ENCODE measurements at regions not wholly inside any gene's neighbourhood (a gene's known extent, or its start where the extent isn't known, plus 50 kb on each side); places are given as distances from the start of the nearest gene placed in this dataset.

DNA sequence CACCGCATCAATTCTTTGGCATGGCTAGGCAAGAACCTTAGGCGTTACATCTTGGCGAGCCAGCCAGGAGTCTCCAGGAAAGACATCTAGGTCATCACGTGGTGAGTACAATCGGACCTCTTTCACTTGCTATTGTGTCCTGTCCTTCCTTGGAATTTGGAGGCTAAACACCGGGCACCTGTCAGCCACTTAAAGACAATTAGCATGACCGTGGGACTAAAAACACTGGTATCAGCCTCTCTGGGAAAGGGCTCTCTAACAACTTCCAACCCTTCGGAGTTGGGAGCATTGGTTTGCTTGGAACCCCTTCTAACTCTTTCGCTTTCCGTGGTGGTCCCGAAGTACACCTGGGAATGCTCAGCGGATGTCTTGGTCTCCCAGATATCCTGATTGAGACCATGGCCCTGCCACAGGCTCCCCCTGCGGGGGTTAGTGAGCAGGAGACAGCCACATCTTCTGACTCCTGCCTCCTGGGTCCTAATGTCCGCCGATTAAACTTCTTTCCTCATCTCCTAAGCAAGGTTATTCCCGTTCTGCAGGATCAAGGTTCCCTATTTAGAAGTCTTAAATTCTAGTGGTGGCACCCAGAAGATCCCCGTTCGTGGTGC, 971.7 kb downstream of the FSCB start:
- 91% methylated on average over 13 of the region's 18 CpGs for WGBS (ENCODE audit: insufficient coverage)
- H3K9me3 Mint-ChIP-seq = peaks cover 17 to 22% (median 17%) of the 10 kb centered on the region in 3 donors

DNA sequence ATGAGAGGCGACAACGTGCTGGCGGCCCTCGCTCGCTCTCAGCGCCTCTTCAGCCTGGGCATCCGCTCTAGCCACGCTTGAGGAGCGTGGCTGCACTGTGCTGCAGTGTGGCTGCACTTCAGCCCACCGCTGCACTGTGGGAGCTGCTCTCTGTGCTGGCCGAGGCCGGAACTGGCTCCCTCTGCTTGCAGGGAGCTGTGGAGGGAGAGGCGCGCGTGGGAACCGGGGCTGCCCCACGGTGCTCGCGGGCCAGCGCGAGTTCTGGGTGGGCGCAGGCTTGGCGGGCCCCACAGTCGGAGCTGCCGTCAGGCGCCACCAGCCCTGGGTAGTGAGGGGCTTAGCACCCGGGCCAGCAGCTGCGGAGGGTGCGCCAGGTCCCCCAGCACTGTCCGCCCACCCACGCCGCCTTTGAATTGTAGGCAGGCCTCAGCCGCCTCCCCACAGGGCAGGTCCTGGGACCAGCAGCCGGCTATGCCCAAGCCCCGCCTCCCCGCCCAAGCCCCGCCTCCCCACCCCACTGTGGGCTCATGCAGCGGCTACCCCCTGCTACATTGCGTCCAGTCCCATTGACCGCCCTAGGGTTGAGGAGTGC, 974.2 kb downstream of the FSCB start:
- Histone ChIP-seq H3K36me3 (ENCODE audit: control insufficient read depth in 2 of 2, extremely low read depth in 1 of 2, insufficient read depth in 1 of 2, low read length in 1 of 2) (no peaks in the 10 kb centered on the region), H3K27ac (ENCODE audit: low read length) (no peak overlapping the region), H3K4me1 (ENCODE audit: control insufficient read depth in 1 of 2, extremely low read depth in 1 of 2, insufficient read depth in 2 of 2, low read length in 2 of 2) (no peaks in the 10 kb centered on the region), H3K27me3 (replicated peaks in 1 of 2; ENCODE audit: control insufficient read depth in 2 of 2, extremely low read depth in 1 of 2, insufficient read depth in 2 of 2, low read length in 1 of 2) (no peaks in the 10 kb centered on the region), H3K4me3 (ENCODE audit: control insufficient read depth in 1 of 2, extremely low read depth in 1 of 2, low read length in 1 of 2) (no peak overlapping the region), H3K9me3 (no peaks in the 10 kb centered on the region)
- Mint-ChIP-seq H3K4me1 (no peaks in the 10 kb centered on the region), H3K36me3 (no peaks in the 10 kb centered on the region), H3K4me3 (no peak overlapping the region), H3K27ac (no peak overlapping the region), H3K27me3 (no peaks in the 10 kb centered on the region), H3K9me3 (peaks cover 7 to 17% (median 13%) of the 10 kb centered on the region in 3 donors)
- 92% methylated on average over 32 of the region's 40 CpGs for WGBS (ENCODE audit: insufficient coverage)
- ATAC-seq (replicated peaks in 1 of 4) = no peak
- ChIA-PET POLR2A (no interaction called here), CTCF (no interaction called here)
- DNase-seq = no peak

More for the DNA sequence above, 971.7 kb downstream of the FSCB start:
- H3K27ac Mint-ChIP-seq = no peak overlapping the region
- ATAC-seq (replicated peaks in 1 of 4) (no peak), DNase-seq (no peak)
- ChIA-PET CTCF (no interaction called here), POLR2A (no interaction called here)
- H3K9me3 ChIP-seq = no peaks in the 10 kb centered on the region
- no peak overlapping the region for H3K27ac ChIP-seq (ENCODE audit: low read length)
- H3K4me1 Mint-ChIP-seq = no peaks in the 10 kb centered on the region
- no peaks in the 10 kb centered on the region for H3K27me3 ChIP-seq (replicated peaks in 1 of 2; ENCODE audit: control insufficient read depth in 2 of 2, extremely low read depth in 1 of 2, insufficient read depth in 2 of 2, low read length in 1 of 2)
- no peaks in the 10 kb centered on the region for H3K27me3 Mint-ChIP-seq
- H3K4me3 Mint-ChIP-seq = no peak overlapping the region
- no peaks in the 10 kb centered on the region for H3K4me1 ChIP-seq (ENCODE audit: control insufficient read depth in 1 of 2, extremely low read depth in 1 of 2, insufficient read depth in 2 of 2, low read length in 2 of 2)
- H3K36me3 ChIP-seq (ENCODE audit: control insufficient read depth in 2 of 2, extremely low read depth in 1 of 2, insufficient read depth in 1 of 2, low read length in 1 of 2) = no peaks in the 10 kb centered on the region
- no peaks in the 10 kb centered on the region for H3K36me3 Mint-ChIP-seq
- H3K4me3 ChIP-seq (ENCODE audit: control insufficient read depth in 1 of 2, extremely low read depth in 1 of 2, low read length in 1 of 2) = no peak overlapping the region

DNA sequence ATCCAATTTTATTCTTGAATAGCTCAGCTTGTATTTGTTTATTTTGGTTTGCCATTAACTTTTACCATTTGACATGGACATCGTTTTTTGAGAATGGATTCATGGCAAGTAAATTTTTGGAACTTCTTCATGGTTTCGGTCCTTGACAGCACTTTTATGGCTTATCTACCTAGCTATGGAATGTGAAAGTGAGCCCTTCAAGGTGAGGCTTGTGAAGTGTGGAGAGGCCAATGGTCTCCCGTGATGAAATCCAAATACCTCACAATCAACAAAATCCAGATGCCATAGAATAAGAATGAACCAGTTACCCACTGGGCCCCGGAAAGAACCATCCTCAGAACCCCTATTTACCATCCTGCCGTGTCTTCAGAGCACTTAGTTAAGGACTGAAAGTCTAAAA, 978.8 kb downstream of the FSCB start:
- Histone ChIP-seq H3K4me3 (ENCODE audit: control insufficient read depth in 1 of 2, extremely low read depth in 1 of 2, low read length in 1 of 2) (no peak overlapping the region), H3K9me3 (no peaks in the 10 kb centered on the region), H3K4me1 (ENCODE audit: control insufficient read depth in 1 of 2, extremely low read depth in 1 of 2, insufficient read depth in 2 of 2, low read length in 2 of 2) (no peaks in the 10 kb centered on the region), H3K27ac (ENCODE audit: low read length) (no peak overlapping the region), H3K36me3 (ENCODE audit: control insufficient read depth in 2 of 2, extremely low read depth in 1 of 2, insufficient read depth in 1 of 2, low read length in 1 of 2) (no peaks in the 10 kb centered on the region), H3K27me3 (replicated peaks in 1 of 2; ENCODE audit: control insufficient read depth in 2 of 2, extremely low read depth in 1 of 2, insufficient read depth in 2 of 2, low read length in 1 of 2) (no peaks in the 10 kb centered on the region)
- no CpG with 5 or more reads among the region's 5 CpGs for WGBS (ENCODE audit: insufficient coverage)
- Mint-ChIP-seq H3K4me3 (no peak overlapping the region), H3K27me3 (no peaks in the 10 kb centered on the region), H3K27ac (no peak overlapping the region), H3K9me3 (peaks cover 0 to 7% (median 6%) of the 10 kb centered on the region in 3 donors), H3K36me3 (no peaks in the 10 kb centered on the region), H3K4me1 (no peaks in the 10 kb centered on the region)
- ChIA-PET POLR2A (no interaction called here), CTCF (no interaction called here)
- ATAC-seq (replicated peaks in 1 of 4) (no peak), DNase-seq (no peak)

DNA sequence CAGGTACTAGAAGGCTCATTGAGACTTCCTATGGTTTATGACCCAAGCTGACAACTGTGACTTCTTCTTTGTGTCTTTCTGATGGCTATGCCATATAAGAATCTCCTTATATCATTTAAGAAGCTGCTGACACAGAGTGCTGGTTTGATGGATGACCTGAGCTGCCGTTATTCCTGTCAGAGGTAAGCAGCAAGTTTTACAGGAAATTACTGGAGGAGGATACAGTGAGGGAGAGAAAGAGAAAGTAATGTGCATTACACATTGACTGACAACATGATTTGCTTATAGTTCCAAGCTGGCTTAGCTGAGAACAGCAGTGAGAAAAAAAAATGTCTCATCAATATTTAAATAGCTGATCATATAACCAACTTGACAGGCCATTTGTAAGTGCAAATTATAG, 981.4 kb downstream of the FSCB start:
- 20% methylated on average over 1 of the region's 1 CpG for WGBS (ENCODE audit: insufficient coverage)
- ChIA-PET CTCF (no interaction called here), POLR2A (no interaction called here)
- H3K9me3 ChIP-seq = no peaks in the 10 kb centered on the region
- ATAC-seq (replicated peaks in 1 of 4) (no peak), DNase-seq (no peak)
- no peaks in the 10 kb centered on the region for H3K4me1 Mint-ChIP-seq
- H3K9me3 Mint-ChIP-seq = peaks cover 4 to 8% (median 5%) of the 10 kb centered on the region in 3 donors
- no peaks in the 10 kb centered on the region for H3K36me3 Mint-ChIP-seq
- H3K36me3 ChIP-seq (ENCODE audit: control insufficient read depth in 2 of 2, extremely low read depth in 1 of 2, insufficient read depth in 1 of 2, low read length in 1 of 2) = no peaks in the 10 kb centered on the region
- no peak overlapping the region for H3K27ac Mint-ChIP-seq
- no peak overlapping the region for H3K27ac ChIP-seq (ENCODE audit: low read length)
- no peak overlapping the region for H3K4me3 Mint-ChIP-seq
- H3K4me1 ChIP-seq (ENCODE audit: control insufficient read depth in 1 of 2, extremely low read depth in 1 of 2, insufficient read depth in 2 of 2, low read length in 2 of 2) = no peaks in the 10 kb centered on the region
- H3K27me3 Mint-ChIP-seq = no peaks in the 10 kb centered on the region
- no peak overlapping the region for H3K4me3 ChIP-seq (ENCODE audit: control insufficient read depth in 1 of 2, extremely low read depth in 1 of 2, low read length in 1 of 2)
- no peaks in the 10 kb centered on the region for H3K27me3 ChIP-seq (replicated peaks in 1 of 2; ENCODE audit: control insufficient read depth in 2 of 2, extremely low read depth in 1 of 2, insufficient read depth in 2 of 2, low read length in 1 of 2)

DNA sequence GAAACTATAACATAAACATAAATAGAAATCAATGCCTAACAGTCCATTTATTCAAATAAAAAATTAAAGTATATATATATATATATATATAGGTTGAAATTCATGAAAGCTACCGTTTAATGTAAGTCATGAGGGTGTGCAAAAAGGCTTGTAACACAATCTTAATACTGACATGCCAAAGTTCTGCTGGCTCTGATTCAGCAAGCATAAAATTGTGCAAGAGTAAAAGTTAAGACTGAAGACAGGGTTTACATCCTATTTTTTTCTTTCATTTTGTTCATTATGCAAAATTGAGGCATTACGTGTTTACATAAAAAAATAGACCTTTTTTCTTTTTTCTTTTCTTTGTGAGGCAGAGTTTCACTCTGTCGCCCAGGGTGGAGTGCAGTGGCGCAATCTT, 984.2 kb downstream of the FSCB start:
- H3K4me1 ChIP-seq (ENCODE audit: control insufficient read depth in 1 of 2, extremely low read depth in 1 of 2, insufficient read depth in 2 of 2, low read length in 2 of 2) = no peaks in the 10 kb centered on the region
- Mint-ChIP-seq H3K9me3 (peaks cover 4 to 20% (median 18%) of the 10 kb centered on the region in 3 donors), H3K27ac (no peak overlapping the region), H3K4me3 (no peak overlapping the region), H3K27me3 (no peaks in the 10 kb centered on the region), H3K4me1 (no peaks in the 10 kb centered on the region), H3K36me3 (no peaks in the 10 kb centered on the region)
- no peak overlapping the region for H3K27ac ChIP-seq (ENCODE audit: low read length)
- H3K27me3 ChIP-seq (replicated peaks in 1 of 2; ENCODE audit: control insufficient read depth in 2 of 2, extremely low read depth in 1 of 2, insufficient read depth in 2 of 2, low read length in 1 of 2) = no peaks in the 10 kb centered on the region
- ChIA-PET CTCF (no interaction called here), POLR2A (no interaction called here)
- no peaks in the 10 kb centered on the region for H3K36me3 ChIP-seq (ENCODE audit: control insufficient read depth in 2 of 2, extremely low read depth in 1 of 2, insufficient read depth in 1 of 2, low read length in 1 of 2)
- no peak for DNase-seq
- no peak overlapping the region for H3K4me3 ChIP-seq (ENCODE audit: control insufficient read depth in 1 of 2, extremely low read depth in 1 of 2, low read length in 1 of 2)
- no peaks in the 10 kb centered on the region for H3K9me3 ChIP-seq
- no peak for ATAC-seq (replicated peaks in 1 of 4)
- WGBS (ENCODE audit: insufficient coverage) = no CpG with 5 or more reads among the region's 4 CpGs

DNA sequence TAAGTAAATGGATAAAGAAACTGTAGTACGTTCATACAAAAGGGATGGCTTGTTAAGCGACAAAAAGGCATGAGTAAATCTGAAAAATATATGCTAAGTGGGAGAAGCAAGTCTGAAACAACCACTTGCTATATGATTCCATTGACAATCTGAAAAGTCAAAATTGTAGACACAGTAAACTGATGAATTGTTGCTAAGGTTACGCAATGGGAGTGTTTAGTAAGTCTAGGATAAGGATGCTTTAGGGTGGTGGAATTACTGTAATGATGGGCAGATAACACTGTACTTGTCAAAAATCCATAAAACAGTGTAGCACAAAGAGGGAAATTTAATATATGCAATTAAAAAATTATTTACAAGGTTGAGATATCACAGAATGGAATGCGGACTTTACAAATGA, 984.9 kb downstream of the FSCB start:
- WGBS (ENCODE audit: insufficient coverage) = 100% methylated on average over 1 of the region's 4 CpGs

DNA sequence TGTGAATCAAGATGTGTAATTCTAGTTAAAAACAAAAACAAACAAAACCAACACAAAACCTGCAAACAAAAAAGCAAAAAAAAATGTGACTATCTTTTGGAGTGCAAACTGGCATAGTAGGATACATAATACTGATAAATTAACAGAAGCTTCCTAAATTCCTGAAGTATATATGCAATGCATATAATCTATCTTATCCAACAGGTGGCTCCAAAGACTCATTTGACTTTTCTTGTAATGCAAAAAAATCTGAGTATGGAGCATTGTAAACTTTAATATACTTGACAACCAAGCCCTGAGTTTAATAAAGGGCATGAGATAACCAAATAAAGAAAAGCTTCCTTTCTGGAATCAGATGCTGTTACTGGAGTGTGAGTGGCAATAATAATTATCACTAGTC, 1003.6 kb downstream of the FSCB start:
- ChIA-PET CTCF (no interaction called here), POLR2A (no interaction called here)
- Mint-ChIP-seq H3K4me3 (no peak overlapping the region), H3K27me3 (no peaks in the 10 kb centered on the region), H3K27ac (no peak overlapping the region), H3K4me1 (no peaks in the 10 kb centered on the region), H3K9me3 (peaks cover 7 to 12% (median 10%) of the 10 kb centered on the region in 3 donors), H3K36me3 (no peaks in the 10 kb centered on the region)
- Histone ChIP-seq H3K27me3 (replicated peaks in 1 of 2; ENCODE audit: control insufficient read depth in 2 of 2, extremely low read depth in 1 of 2, insufficient read depth in 2 of 2, low read length in 1 of 2) (no peaks in the 10 kb centered on the region), H3K9me3 (no peaks in the 10 kb centered on the region), H3K4me3 (ENCODE audit: control insufficient read depth in 1 of 2, extremely low read depth in 1 of 2, low read length in 1 of 2) (no peak overlapping the region), H3K27ac (ENCODE audit: low read length) (no peak overlapping the region), H3K4me1 (ENCODE audit: control insufficient read depth in 1 of 2, extremely low read depth in 1 of 2, insufficient read depth in 2 of 2, low read length in 2 of 2) (no peaks in the 10 kb centered on the region), H3K36me3 (ENCODE audit: control insufficient read depth in 2 of 2, extremely low read depth in 1 of 2, insufficient read depth in 1 of 2, low read length in 1 of 2) (no peaks in the 10 kb centered on the region)
- ATAC-seq (replicated peaks in 1 of 4) (no peak), DNase-seq (no peak)

More for the DNA sequence above, 984.9 kb downstream of the FSCB start:
- DNase-seq (no peak), ATAC-seq (replicated peaks in 1 of 4) (no peak)
- ChIA-PET POLR2A (no interaction called here), CTCF (no interaction called here)
- no peaks in the 10 kb centered on the region for H3K36me3 Mint-ChIP-seq
- H3K27me3 Mint-ChIP-seq = no peaks in the 10 kb centered on the region
- H3K4me1 Mint-ChIP-seq = no peaks in the 10 kb centered on the region
- no peak overlapping the region for H3K4me3 ChIP-seq (ENCODE audit: control insufficient read depth in 1 of 2, extremely low read depth in 1 of 2, low read length in 1 of 2)
- H3K27me3 ChIP-seq (replicated peaks in 1 of 2; ENCODE audit: control insufficient read depth in 2 of 2, extremely low read depth in 1 of 2, insufficient read depth in 2 of 2, low read length in 1 of 2) = no peaks in the 10 kb centered on the region
- no peak overlapping the region for H3K27ac ChIP-seq (ENCODE audit: low read length)
- no peaks in the 10 kb centered on the region for H3K9me3 ChIP-seq
- no peaks in the 10 kb centered on the region for H3K36me3 ChIP-seq (ENCODE audit: control insufficient read depth in 2 of 2, extremely low read depth in 1 of 2, insufficient read depth in 1 of 2, low read length in 1 of 2)
- H3K27ac Mint-ChIP-seq = no peak overlapping the region
- H3K4me3 Mint-ChIP-seq = no peak overlapping the region
- H3K4me1 ChIP-seq (ENCODE audit: control insufficient read depth in 1 of 2, extremely low read depth in 1 of 2, insufficient read depth in 2 of 2, low read length in 2 of 2) = no peaks in the 10 kb centered on the region
- H3K9me3 Mint-ChIP-seq = peaks cover 8 to 20% (median 16%) of the 10 kb centered on the region in 3 donors
